Femur (tissue), 1 donor: ENCODE measurements at regions not wholly inside any gene's neighbourhood (a gene's known extent, or its start where the extent isn't known, plus 50 kb on each side); places are given as distances from the start of the nearest gene placed in this dataset.
A peak's percentile ranks its signal among the peaks of the same experiment; 100 is the strongest.

Source experiments
- DNase-seq: peaks from one replicate; pipeline ENCODE4 v3.0.0-alpha.2; 2017

- DNase-seq, result peak; percentile 25
These were observed 400.9 kb downstream of the SNAPC1 start for GRCh38 chr14:62162998-62163589.

GRCh38 chr14:62168564-62169155 is 406.4 kb downstream of the SNAPC1 start:
- no peak for DNase-seq

- peak; percentile 70 for DNase-seq
These were observed 417.3 kb downstream of the SNAPC1 start for GRCh38 chr14:62179367-62180018.

- DNase-seq, result no peak
These were observed 419.4 kb downstream of the SNAPC1 start for GRCh38 chr14:62181591-62181990.

- DNase-seq, result no peak
These were observed 422.9 kb downstream of the SNAPC1 start for GRCh38 chr14:62185078-62185477.

- DNase-seq, result no peak
These were observed 425.0 kb downstream of the SNAPC1 start for GRCh38 chr14:62187265-62187664.

- DNase-seq, result no peak
These were observed 427.5 kb downstream of the SNAPC1 start for GRCh38 chr14:62189698-62190097.

- no peak for DNase-seq
These were observed 444.2 kb downstream of the SNAPC1 start for GRCh38 chr14:62206456-62206855.

- DNase-seq, result no peak
These were observed 447.2 kb downstream of the SNAPC1 start for GRCh38 chr14:62209287-62209899.

- DNase-seq, result no peak
These were observed 451.3 kb downstream of the SNAPC1 start for GRCh38 chr14:62213516-62213915.

GRCh38 chr14:62216121-62216520 is 453.9 kb downstream of the SNAPC1 start:
- no peak for DNase-seq

GRCh38 chr14:62234849-62235248 is 472.6 kb downstream of the SNAPC1 start:
- no peak for DNase-seq

- no peak for DNase-seq
These were observed 482.0 kb downstream of the SNAPC1 start for GRCh38 chr14:62244221-62244620.

- DNase-seq, result no peak
These were observed 485.0 kb downstream of the SNAPC1 start for GRCh38 chr14:62247266-62247665.

GRCh38 chr14:62251237-62251636 is 489.0 kb downstream of the SNAPC1 start:
- no peak for DNase-seq

GRCh38 chr14:62253171-62253570 is 491.0 kb downstream of the SNAPC1 start:
- DNase-seq, result no peak

GRCh38 chr14:62253911-62254310 is 491.7 kb downstream of the SNAPC1 start:
- no peak for DNase-seq

GRCh38 chr14:62269204-62269603 is 507.0 kb downstream of the SNAPC1 start:
- no peak for DNase-seq

- DNase-seq, result no peak
These were observed 508.0 kb downstream of the SNAPC1 start for GRCh38 chr14:62270236-62270635.

- DNase-seq, result no peak
These were observed 518.1 kb downstream of the SNAPC1 start for GRCh38 chr14:62280366-62280765.

GRCh38 chr14:62283837-62284236 is 521.6 kb downstream of the SNAPC1 start:
- no peak for DNase-seq

GRCh38 chr14:62289471-62289870 is 527.3 kb downstream of the SNAPC1 start:
- no peak for DNase-seq

GRCh38 chr14:62301080-62301479 is 538.9 kb downstream of the SNAPC1 start:
- DNase-seq, result no peak

GRCh38 chr14:62301911-62302310 is 539.7 kb downstream of the SNAPC1 start:
- DNase-seq, result no peak
